SHP77 treated with DMSO at 0.1 percent for 48 hours (cell line): ENCODE measurements at regions not wholly inside any gene's neighbourhood (a gene's known extent, or its start where the extent isn't known, plus 50 kb on each side); places are given as distances from the start of the nearest gene placed in this dataset.
A peak's percentile ranks its signal among the peaks of the same experiment; 100 is the strongest.

Experiments
- DNase-seq: peaks from one replicate; lab custom pipeline; 2025; lab: John Stamatoyannopoulos, UW

- no peak for DNase-seq
Measured at GRCh38 chr21:24729568-24729967, 877.7 kb downstream of the MRPL39 start.

- no peak for DNase-seq
Measured at GRCh38 chr21:24727803-24728440, 879.4 kb downstream of the MRPL39 start.

GRCh38 chr21:24716281-24716918 is 890.9 kb downstream of the MRPL39 start:
- no peak for DNase-seq

GRCh38 chr21:24714646-24715200 is 892.6 kb downstream of the MRPL39 start:
- DNase-seq: no peak

- DNase-seq: no peak
Measured at GRCh38 chr21:24705201-24705600, 902.1 kb downstream of the MRPL39 start.

GRCh38 chr21:24693779-24694178 is 913.5 kb downstream of the MRPL39 start:
- peak; percentile 74 for DNase-seq

- DNase-seq: no peak
Measured at GRCh38 chr21:24681456-24681855, 925.8 kb downstream of the MRPL39 start.

- no peak for DNase-seq
Measured at GRCh38 chr21:24671901-24672300, 935.4 kb downstream of the MRPL39 start.

GRCh38 chr21:24658926-24659325 is 948.4 kb downstream of the MRPL39 start:
- no peak for DNase-seq

- DNase-seq: no peak
Measured at GRCh38 chr21:24658026-24658425, 949.3 kb downstream of the MRPL39 start.

GRCh38 chr21:24649691-24650090 is 957.6 kb downstream of the MRPL39 start:
- DNase-seq: no peak

- no peak for DNase-seq
Measured at GRCh38 chr21:24636696-24637095, 970.6 kb downstream of the MRPL39 start.

GRCh38 chr21:24634749-24635148 is 972.5 kb downstream of the MRPL39 start:
- no peak for DNase-seq

GRCh38 chr21:24628536-24628935 is 978.7 kb downstream of the MRPL39 start:
- no peak for DNase-seq

- DNase-seq: no peak
Measured at GRCh38 chr21:24628046-24628445, 979.2 kb downstream of the MRPL39 start.

- no peak for DNase-seq
Measured at GRCh38 chr21:24617819-24618218, 989.5 kb downstream of the MRPL39 start.

- no peak for DNase-seq
Measured at GRCh38 chr21:24594082-24594481, 1013.2 kb downstream of the MRPL39 start.

GRCh38 chr21:24590261-24590660 is 1017.0 kb downstream of the MRPL39 start:
- DNase-seq: no peak

- DNase-seq: no peak
Measured at GRCh38 chr21:24583473-24583872, 1023.8 kb downstream of the MRPL39 start.

GRCh38 chr21:24577301-24577700 is 1030.0 kb downstream of the MRPL39 start:
- no peak for DNase-seq

GRCh38 chr21:24561291-24561690 is 1046.0 kb downstream of the MRPL39 start:
- DNase-seq: no peak

GRCh38 chr21:24552491-24552890 is 1054.8 kb downstream of the MRPL39 start:
- DNase-seq: no peak

GRCh38 chr21:24545807-24546361 is 1061.4 kb downstream of the MRPL39 start:
- no peak for DNase-seq
